ENCODE measurements at regions not wholly inside any gene's neighbourhood (a gene's known extent, or its start where the extent isn't known, plus 50 kb on each side); places are given as distances from the start of the nearest gene placed in this dataset.

DNA sequence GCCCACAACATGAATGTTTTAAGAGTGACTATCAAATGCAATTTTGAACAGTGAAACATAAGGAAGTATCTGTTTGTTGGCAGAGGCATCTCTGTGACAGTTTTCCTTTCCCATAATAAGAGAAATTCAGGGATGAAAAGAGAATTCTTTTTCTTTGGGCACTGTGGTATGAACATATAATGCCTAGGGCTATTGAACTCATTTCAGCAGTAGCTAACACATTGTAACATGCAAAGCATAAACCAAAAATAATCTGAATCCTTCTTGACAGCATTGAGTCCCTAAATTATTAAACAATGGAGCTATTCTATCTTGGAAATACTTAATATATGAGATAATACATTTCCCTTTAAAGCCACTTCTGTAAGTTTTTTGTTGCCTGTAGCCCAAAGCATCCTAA lies 633.0 kb upstream of the B3GALT2 start:
- Histone ChIP-seq H3K27me3 (ENCODE audit: control insufficient read depth, insufficient read depth, low read length, poor library complexity, severe bottlenecking) (no peaks in the 10 kb centered on the region), H3K36me3 (ENCODE audit: control insufficient read depth, insufficient read depth, low read length) (no peaks in the 10 kb centered on the region), H3K9me3 (ENCODE audit: control insufficient read depth, low read length) (no peaks in the 10 kb centered on the region), H3K27ac (ENCODE audit: low read depth, low read length) (no peak overlapping the region), H3K4me3 (ENCODE audit: low read length) (no peak overlapping the region), H3K9ac (ENCODE audit: extremely low read depth, low read length, poor library complexity, severe bottlenecking) (no peak overlapping the region), H3K4me1 (ENCODE audit: control insufficient read depth, insufficient read depth, low read length) (no peaks in the 10 kb centered on the region)
- no peak overlapping the region for H3K27ac Mint-ChIP-seq
- H3K4me3 Mint-ChIP-seq: no peak overlapping the region
- H3K9me3 Mint-ChIP-seq: no peaks in the 10 kb centered on the region
- H3K36me3 Mint-ChIP-seq (ENCODE audit: low read depth): no peaks in the 10 kb centered on the region
- DNase-seq: no peak
- TF ChIP-seq, protein P1, sequence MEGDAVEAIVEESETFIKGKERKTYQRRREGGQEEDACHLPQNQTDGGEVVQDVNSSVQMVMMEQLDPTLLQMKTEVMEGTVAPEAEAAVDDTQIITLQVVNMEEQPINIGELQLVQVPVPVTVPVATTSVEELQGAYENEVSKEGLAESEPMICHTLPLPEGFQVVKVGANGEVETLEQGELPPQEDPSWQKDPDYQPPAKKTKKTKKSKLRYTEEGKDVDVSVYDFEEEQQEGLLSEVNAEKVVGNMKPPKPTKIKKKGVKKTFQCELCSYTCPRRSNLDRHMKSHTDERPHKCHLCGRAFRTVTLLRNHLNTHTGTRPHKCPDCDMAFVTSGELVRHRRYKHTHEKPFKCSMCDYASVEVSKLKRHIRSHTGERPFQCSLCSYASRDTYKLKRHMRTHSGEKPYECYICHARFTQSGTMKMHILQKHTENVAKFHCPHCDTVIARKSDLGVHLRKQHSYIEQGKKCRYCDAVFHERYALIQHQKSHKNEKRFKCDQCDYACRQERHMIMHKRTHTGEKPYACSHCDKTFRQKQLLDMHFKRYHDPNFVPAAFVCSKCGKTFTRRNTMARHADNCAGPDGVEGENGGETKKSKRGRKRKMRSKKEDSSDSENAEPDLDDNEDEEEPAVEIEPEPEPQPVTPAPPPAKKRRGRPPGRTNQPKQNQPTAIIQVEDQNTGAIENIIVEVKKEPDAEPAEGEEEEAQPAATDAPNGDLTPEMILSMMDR (conservative IDR thresholded peaks at IDR 0.05): no peak
- H3K4me1 Mint-ChIP-seq: no peaks in the 10 kb centered on the region
- H3K27me3 Mint-ChIP-seq (ENCODE audit: insufficient read depth): no peaks in the 10 kb centered on the region

DNA sequence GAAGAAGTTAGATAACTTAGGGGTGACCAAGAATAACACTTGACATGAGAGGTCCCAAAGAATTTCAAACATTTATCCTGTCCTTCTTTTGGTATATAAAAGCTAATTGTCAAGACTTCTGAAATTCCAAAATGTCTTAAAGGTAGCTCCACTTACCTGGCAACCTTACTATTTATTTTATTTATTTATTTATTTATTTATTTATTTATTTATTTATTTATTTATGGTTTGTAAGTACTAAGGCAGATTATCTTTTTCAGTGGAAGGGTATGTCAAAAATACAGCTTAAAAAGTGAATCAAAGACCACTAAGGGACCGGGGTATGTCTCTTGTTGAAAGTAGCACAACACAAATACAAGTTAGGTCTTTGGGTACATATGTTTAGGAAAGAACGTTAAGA lies 620.8 kb upstream of the B3GALT2 start:
- H3K9ac ChIP-seq (ENCODE audit: extremely low read depth, low read length, poor library complexity, severe bottlenecking): no peak overlapping the region
- DNase-seq: no peak
- H3K9me3 ChIP-seq (ENCODE audit: control insufficient read depth, low read length): no peaks in the 10 kb centered on the region
- no peak overlapping the region for H3K27ac ChIP-seq (ENCODE audit: low read depth, low read length)
- no peaks in the 10 kb centered on the region for H3K4me1 ChIP-seq (ENCODE audit: control insufficient read depth, insufficient read depth, low read length)
- no peaks in the 10 kb centered on the region for H3K27me3 ChIP-seq (ENCODE audit: control insufficient read depth, insufficient read depth, low read length, poor library complexity, severe bottlenecking)
- no peak overlapping the region for H3K4me3 ChIP-seq (ENCODE audit: low read length)
- H3K27me3 Mint-ChIP-seq (ENCODE audit: insufficient read depth): no peaks in the 10 kb centered on the region
- no peaks in the 10 kb centered on the region for H3K36me3 ChIP-seq (ENCODE audit: control insufficient read depth, insufficient read depth, low read length)
- H3K4me1 Mint-ChIP-seq: peaks cover 3% of the 10 kb centered on the region
- TF ChIP-seq, protein P1 (conservative IDR thresholded peaks at IDR 0.05): no peak
- no peaks in the 10 kb centered on the region for H3K9me3 Mint-ChIP-seq
- no peaks in the 10 kb centered on the region for H3K36me3 Mint-ChIP-seq (ENCODE audit: low read depth)
- 90 to 100% methylated on average over 1 to 2 of the region's 2 CpGs for WGBS, 2 experiments (ENCODE audit: insufficient coverage in 1 of 2, insufficient read length in 1 of 2)
- no peak overlapping the region for H3K27ac Mint-ChIP-seq
- no peak overlapping the region for H3K4me3 Mint-ChIP-seq

DNA sequence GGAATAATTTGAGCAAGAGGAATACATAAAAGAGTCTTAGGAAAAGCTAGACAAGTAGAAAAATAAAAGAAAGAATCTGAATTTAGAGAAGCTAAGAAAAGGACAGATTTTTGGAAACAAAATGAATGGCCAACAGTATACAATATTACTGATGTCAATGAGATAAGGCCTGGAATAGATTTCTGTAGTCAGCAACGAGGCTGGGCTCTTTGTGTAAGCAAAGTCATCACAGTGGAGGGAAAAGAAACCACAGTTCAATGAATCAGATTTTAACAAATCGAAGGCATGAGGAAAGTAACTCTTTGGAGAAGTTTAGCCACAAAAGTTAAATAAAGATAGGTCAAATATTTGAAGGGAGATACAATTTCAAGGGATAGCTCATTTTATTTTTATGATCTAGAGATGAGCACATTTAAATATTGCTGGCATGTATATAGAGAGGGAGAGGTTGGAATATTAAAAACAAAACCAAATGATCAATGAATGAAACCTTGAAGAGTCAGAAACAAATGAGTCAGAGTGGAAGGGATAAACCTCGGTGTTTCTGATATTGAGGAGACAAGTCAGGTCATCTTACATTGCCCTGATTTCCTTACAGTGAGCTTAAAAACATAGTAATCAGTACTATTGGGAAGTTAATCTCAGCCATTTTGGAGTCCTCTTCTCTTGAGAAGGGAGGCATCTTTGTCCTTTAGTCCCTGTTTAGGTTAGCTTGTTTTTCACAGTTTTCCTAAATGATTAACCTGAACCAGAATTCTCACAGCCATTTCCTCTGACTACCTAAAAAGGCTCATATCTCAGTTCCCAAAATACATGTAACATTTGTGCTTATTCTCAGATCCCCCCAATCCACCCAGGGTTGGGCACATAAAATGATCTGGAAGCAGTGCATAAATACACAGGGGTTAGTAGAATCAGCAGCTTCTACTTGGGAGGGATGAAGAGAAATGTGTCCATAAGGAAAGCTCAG lies 620.0 kb upstream of the B3GALT2 start:
- Histone ChIP-seq H3K27ac (ENCODE audit: low read depth, low read length) (no peak overlapping the region), H3K36me3 (ENCODE audit: control insufficient read depth, insufficient read depth, low read length) (no peaks in the 10 kb centered on the region), H3K4me1 (ENCODE audit: control insufficient read depth, insufficient read depth, low read length) (no peaks in the 10 kb centered on the region), H3K9ac (ENCODE audit: extremely low read depth, low read length, poor library complexity, severe bottlenecking) (no peak overlapping the region), H3K4me3 (ENCODE audit: low read length) (no peak overlapping the region), H3K27me3 (ENCODE audit: control insufficient read depth, insufficient read depth, low read length, poor library complexity, severe bottlenecking) (no peaks in the 10 kb centered on the region), H3K9me3 (ENCODE audit: control insufficient read depth, low read length) (no peaks in the 10 kb centered on the region)
- WGBS, 2 experiments (ENCODE audit: insufficient coverage in 1 of 2, insufficient read length in 1 of 2): 81 to 92% methylated on average over 2 to 3 of the region's 3 CpGs
- Mint-ChIP-seq H3K9me3 (no peaks in the 10 kb centered on the region), H3K4me3 (no peak overlapping the region), H3K36me3 (ENCODE audit: low read depth) (no peaks in the 10 kb centered on the region), H3K4me1 (peaks cover 3% of the 10 kb centered on the region), H3K27ac (no peak overlapping the region), H3K27me3 (ENCODE audit: insufficient read depth) (no peaks in the 10 kb centered on the region)
- TF ChIP-seq, protein P1 (conservative IDR thresholded peaks at IDR 0.05): no peak
- no peak for DNase-seq
